Urinary bladder (tissue), 3 donors: ENCODE measurements at regions not wholly inside any gene's neighbourhood (a gene's known extent, or its start where the extent isn't known, plus 50 kb on each side); places are given as distances from the start of the nearest gene placed in this dataset.

Experiments used
- DNase-seq: peaks from one replicate; pipeline ENCODE4 v3.0.0-alpha.2; 2015; ENCODE audit errors: extremely low spot score
- H3K27ac ChIP-seq: one replicate; pipeline ENCODE4 v1.5.1; 2013; ENCODE audit warnings: low read depth, mild to moderate bottlenecking, moderate library complexity
- H3K36me3 ChIP-seq: one replicate; pipeline ENCODE4 v1.6.1; 2013; ENCODE audit warnings: mild to moderate bottlenecking, moderate library complexity; ENCODE audit not compliant: insufficient read depth
- H3K4me1 ChIP-seq: one replicate; pipeline ENCODE4 v1.6.1; 2013; ENCODE audit warnings: mild to moderate bottlenecking, moderate library complexity; ENCODE audit not compliant: insufficient read depth
- H3K4me3 ChIP-seq: one replicate; pipeline ENCODE4 v1.5.1; 2013; ENCODE audit warnings: low read depth, low read length
- WGBS: extraction: QIAGEN DNeasy Blood & Tissue Kit; methylation state at CpG from one replicate; pipeline ENCODE4 v1.1.7; 2013; 5-methylcytosine and 5-hydroxymethylcytosine counted together
- donor health status: healthy with polysubstance abuse.
- donor health status: healthy.

DNA sequence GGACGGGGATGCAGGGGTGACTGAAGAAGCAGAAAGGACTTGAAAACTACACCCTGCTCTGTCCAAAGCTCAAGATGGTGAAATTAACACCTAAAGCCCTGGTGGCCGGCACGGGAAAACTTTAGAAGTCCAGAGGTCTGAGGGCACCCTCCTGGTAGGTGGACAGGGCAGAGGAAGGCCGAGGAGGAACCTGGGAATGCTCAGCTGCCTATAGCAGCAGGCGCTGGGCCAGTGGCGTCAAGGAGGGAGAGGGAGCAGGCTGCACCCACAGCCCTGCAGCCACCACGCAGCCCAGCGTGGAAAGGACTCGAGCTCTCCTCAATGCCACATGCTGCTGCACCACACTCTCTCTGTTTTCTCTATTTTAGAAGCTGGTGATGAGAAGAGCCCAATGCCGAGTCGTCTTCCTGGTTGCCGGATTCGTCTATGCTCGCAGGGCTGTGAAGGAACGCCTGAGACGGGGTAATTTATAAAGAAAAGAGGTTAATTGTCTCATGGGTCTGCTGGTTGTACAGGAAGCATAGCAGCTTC lies 248.3 kb upstream of the AFDN start:
- H3K27ac ChIP-seq: no peak overlapping the region
- DNase-seq: no peak
- WGBS: 96% methylated on average over 16 of the region's 16 CpGs
- H3K4me1 ChIP-seq: no peaks in the 10 kb centered on the region
- H3K36me3 ChIP-seq: no peaks in the 10 kb centered on the region
- H3K4me3 ChIP-seq: no peak overlapping the region

DNA sequence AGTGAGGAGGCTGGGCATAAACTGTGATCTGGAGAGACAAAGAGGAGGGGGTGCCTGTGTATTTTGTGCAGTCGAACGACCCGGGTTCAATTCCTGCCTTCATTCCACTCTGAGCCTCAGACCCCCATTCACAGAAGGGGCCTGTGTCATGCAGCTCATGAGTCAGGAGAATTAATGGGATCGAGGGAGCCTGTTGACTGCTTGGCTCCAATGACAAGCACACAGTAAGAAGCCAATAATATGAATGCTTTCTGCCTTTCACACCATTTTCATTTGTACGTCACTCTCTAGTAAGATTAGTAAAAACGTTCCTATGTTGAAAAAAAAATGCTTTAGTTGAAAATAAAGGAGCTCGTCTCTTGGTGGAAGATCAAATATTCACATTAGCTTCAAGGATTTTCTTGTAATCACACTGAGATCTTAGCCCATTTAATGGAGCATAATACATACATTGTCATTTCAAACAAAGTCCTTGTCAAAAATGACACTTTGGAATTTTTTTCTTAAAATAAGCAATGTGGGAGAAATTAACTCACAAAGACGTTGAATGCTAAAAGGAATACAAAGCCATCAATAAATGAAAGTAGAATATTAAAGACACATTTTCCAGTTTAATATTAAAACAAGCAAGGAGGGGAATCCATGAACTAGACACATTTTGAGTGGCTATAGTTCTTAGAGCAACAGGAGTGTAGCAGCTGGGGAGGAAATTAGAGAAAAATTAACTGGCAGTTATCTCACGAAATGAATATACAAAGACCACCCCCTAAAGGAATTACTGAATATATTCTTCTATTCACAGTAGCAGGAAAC lies 246.7 kb upstream of the AFDN start:
- no peak overlapping the region for H3K4me3 ChIP-seq
- DNase-seq: no peak
- H3K27ac ChIP-seq: no peak overlapping the region
- 83% methylated on average over 9 of the region's 9 CpGs for WGBS
- no peaks in the 10 kb centered on the region for H3K36me3 ChIP-seq
- no peaks in the 10 kb centered on the region for H3K4me1 ChIP-seq

DNA sequence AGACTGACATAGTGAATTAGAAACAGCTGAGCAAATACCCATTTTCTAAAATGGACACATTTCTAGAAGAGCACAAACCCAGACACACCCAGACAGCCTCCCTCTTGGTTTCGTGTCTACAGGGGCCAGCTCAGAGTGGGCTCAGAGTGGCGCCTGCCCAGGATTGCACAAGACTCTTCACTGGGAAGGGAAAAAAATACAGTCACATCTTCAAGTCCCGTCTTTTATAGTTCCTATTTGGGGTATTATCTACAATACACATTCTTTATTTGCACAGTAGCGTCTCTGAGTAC lies 246.1 kb upstream of the AFDN start:
- DNase-seq: no peak
- WGBS: 64% methylated on average over 4 of the region's 4 CpGs
- Histone ChIP-seq H3K27ac (no peak overlapping the region), H3K36me3 (no peaks in the 10 kb centered on the region), H3K4me1 (no peaks in the 10 kb centered on the region), H3K4me3 (no peak overlapping the region)

GRCh38 chr6:167581637-167582036 lies 245.1 kb upstream of the AFDN start:
- no peaks in the 10 kb centered on the region for H3K4me1 ChIP-seq
- no peak overlapping the region for H3K4me3 ChIP-seq
- 94% methylated on average over 6 of the region's 6 CpGs for WGBS
- DNase-seq: no peak
- no peaks in the 10 kb centered on the region for H3K36me3 ChIP-seq
- H3K27ac ChIP-seq: no peak overlapping the region

DNA sequence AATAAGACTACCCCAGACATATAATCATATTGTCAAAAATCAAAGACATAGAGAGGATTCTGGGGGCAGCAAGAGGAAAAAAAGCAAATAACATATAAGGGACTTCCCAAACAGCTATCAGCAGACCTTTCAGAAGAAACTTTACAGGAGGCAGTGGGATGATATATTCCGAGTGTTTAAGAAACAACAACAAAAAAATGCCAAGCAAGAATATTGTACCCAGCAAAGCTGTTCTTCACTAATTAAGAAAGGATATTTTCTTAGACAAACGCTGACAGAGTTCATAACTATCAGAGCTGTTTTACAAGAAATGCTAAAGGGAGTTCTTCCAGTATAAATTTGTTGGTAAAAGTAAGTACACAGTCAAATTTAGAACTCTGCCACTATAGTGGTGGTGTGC lies 243.3 kb upstream of the AFDN start:
- no peak for DNase-seq
- Histone ChIP-seq H3K27ac (no peak overlapping the region), H3K4me1 (no peaks in the 10 kb centered on the region), H3K36me3 (no peaks in the 10 kb centered on the region), H3K4me3 (no peak overlapping the region)
- 90% methylated on average over 2 of the region's 2 CpGs for WGBS

- 84% methylated on average over 20 of the region's 20 CpGs for WGBS
- Histone ChIP-seq H3K36me3 (no peaks in the 10 kb centered on the region), H3K4me3 (no peak overlapping the region), H3K4me1 (no peaks in the 10 kb centered on the region), H3K27ac (no peak overlapping the region)
- no peak for DNase-seq
Observed at GRCh38 chr6:167588181-167588919, 238.4 kb upstream of the AFDN start.

DNA sequence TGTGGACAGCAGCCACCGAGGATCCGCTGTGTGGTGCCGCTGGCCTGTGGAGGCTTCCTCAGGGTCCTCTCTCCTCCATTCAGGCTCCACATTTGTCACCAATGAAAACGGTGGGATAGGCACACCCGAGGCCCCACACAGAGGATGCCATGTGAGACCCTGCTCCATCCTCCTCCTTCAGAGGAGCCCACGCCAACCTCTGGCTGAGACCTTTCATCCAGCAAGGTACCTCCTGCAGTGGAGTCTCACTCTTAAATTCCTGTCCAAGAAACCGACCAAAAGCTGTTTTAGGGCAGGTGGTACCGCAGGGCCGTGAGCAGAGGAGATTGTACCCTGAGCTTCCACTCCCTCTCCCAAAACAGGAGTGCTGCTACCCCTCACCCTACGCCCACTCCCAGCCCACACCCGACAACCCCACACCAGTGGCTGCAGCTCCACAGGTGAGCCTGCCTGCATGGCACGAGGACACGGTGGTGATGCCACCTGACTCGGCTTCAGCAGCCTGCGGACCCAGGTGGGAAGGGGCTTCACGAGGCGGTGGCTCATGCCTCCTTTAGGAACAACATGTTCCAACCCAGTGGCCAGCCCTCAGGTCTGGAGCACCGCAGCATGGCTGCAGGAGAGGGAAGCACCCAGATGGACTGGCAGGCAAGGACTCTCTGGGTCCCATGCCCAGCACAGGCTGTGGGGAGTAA lies 237.6 kb upstream of the AFDN start:
- Histone ChIP-seq H3K4me1 (no peaks in the 10 kb centered on the region), H3K36me3 (no peaks in the 10 kb centered on the region), H3K27ac (no peak overlapping the region), H3K4me3 (no peak overlapping the region)
- no peak for DNase-seq
- 92% methylated on average over 18 of the region's 18 CpGs for WGBS

DNA sequence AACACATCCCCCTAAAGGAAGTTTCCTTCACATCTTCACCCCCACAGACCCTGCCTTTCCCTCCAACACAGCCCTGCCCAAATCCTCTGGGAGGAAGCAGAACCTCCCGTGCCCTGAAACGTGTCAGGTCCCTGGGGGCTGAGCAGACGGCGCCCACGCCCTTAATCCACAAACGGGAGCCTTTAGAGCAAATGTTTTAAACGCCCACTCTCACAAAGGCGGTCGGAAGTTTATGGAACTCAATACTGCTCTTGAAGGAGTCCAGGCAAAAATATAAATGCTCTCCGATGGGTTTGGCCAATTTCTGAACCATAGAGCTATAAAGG lies 237.1 kb upstream of the AFDN start:
- no peak for DNase-seq
- WGBS: 51% methylated on average over 10 of the region's 10 CpGs
- Histone ChIP-seq H3K4me1 (no peaks in the 10 kb centered on the region), H3K27ac (no peak overlapping the region), H3K4me3 (no peak overlapping the region), H3K36me3 (no peaks in the 10 kb centered on the region)

- 95% methylated on average over 3 of the region's 3 CpGs for WGBS
- no peak overlapping the region for H3K4me3 ChIP-seq
- no peaks in the 10 kb centered on the region for H3K4me1 ChIP-seq
- no peak for DNase-seq
- no peak overlapping the region for H3K27ac ChIP-seq
- H3K36me3 ChIP-seq: no peaks in the 10 kb centered on the region
Observed at GRCh38 chr6:167590193-167590592, 236.5 kb upstream of the AFDN start.
